GM12874 (cell line): ENCODE measurements at regions not wholly inside any gene's neighbourhood (a gene's known extent, or its start where the extent isn't known, plus 50 kb on each side); places are given as distances from the start of the nearest gene placed in this dataset.

ENCODE experiments used
- TF ChIP-seq, protein P1 (sequence below): IDR thresholded peaks from 2 replicates; pipeline ENCODE4 v1.5.1; 2011; ENCODE audit warnings: low read depth, mild to moderate bottlenecking, control low read depth, low read length, moderate library complexity; ENCODE audit not compliant: insufficient read depth

DNA sequence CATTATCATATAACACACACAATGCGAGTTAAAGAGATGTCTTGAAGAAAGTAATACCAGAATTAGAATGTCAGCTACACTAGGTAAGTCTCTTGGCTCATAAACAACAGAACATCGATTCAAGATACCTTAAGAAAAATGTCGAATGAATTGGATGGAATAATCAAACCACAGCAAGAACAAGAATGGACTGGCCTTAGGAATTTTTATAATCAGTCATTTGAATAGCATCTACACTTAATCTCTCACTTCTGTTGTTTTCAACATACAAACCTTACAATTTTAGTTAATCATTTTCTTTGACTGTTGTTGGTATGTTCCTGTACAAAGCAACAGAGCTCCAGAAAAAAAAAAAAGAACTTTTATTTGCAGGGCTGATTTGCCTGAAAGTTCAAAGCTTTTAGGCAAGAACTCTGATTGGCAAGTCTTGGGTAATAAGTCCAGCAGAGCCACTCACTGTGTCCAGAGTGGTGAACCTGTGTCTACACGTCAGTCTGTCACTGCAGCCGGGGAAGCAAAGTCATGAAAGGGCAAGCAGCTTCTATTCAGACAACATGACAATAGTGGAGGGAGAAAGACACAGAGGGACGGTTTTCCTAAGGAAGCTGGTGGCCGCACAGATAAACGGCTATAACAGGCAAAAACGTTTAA, 1026.1 kb upstream of the MIR17HG start:
- TF ChIP-seq, protein P1, sequence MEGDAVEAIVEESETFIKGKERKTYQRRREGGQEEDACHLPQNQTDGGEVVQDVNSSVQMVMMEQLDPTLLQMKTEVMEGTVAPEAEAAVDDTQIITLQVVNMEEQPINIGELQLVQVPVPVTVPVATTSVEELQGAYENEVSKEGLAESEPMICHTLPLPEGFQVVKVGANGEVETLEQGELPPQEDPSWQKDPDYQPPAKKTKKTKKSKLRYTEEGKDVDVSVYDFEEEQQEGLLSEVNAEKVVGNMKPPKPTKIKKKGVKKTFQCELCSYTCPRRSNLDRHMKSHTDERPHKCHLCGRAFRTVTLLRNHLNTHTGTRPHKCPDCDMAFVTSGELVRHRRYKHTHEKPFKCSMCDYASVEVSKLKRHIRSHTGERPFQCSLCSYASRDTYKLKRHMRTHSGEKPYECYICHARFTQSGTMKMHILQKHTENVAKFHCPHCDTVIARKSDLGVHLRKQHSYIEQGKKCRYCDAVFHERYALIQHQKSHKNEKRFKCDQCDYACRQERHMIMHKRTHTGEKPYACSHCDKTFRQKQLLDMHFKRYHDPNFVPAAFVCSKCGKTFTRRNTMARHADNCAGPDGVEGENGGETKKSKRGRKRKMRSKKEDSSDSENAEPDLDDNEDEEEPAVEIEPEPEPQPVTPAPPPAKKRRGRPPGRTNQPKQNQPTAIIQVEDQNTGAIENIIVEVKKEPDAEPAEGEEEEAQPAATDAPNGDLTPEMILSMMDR: no peak

DNA sequence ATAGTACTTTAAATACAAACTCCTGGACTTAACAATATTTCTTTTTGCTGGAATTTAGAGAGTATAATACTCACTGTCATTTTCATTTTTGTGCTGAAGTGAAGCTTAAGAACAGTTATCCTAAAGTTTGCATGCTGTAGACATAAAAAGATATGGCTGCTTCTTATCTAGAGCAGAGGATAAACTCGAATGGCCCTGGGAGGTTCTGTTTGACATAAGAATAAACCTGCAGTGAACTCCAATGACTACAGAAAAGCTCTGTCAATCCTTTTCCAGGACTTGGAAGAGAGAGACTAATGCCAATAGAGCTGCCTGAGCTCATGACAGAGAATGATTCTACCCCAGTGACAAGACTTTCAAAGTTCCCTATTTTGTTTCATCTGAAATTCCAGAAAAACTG, 1017.8 kb upstream of the MIR17HG start:
- TF ChIP-seq, protein P1: no peak

DNA sequence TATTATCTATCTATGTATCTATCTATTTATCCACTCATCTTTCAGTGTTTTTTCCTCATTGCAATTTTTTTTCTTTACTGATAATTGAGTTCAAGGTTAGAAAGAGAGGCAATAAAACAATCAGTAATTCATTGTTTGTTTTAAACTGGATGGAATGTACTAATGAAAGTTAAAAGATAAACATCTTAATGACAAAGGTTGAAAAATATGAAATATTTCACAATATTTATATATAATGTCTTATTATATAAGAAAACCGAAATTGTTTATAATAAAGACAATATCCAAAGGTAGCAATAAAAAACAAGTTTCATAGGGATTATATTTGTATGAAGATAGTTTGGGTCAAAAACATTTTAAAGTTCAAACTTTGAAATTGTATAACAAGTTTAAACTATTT, 1015.5 kb upstream of the MIR17HG start:
- TF ChIP-seq, protein P1: no peak

DNA sequence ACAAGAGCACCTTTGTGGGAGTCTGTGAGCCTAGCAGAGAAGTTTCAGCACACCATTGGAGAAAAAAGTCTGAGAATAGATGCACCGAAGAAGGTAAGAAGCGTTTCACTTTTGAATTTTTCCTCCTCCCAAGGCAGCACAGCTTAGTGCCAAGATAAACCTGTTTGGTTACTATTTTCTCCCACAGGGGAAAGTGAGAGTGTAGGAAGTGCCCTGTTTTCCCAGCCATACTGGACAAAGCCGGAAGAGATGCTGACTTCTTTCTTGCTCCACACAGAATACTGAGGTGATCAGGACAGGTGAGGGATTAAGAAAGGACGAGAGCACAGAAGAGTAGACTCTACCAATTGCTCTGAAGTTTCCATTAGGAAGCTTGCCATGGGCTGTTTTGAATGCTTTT, 1011.0 kb upstream of the MIR17HG start:
- TF ChIP-seq, protein P1: no peak

DNA sequence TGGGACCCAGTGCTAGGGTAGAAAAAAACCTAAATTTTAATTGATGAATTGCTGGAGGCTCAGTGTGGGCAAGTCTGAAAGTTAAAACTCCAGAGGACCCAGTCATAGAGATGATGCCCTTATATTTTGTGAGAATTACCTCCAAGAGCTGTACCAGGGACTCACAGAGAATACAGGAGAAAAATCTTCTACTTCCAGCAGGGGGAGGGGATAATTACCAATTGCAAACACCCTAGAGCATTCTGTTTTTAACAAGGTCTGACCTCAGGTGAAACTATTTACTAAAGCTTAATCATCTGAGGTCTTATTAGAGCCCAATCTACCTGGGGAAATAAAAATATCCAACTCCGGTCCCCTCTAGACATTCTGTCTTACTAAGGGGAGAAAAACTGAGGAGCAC, 994.7 kb upstream of the MIR17HG start:
- TF ChIP-seq, protein P1: no peak

DNA sequence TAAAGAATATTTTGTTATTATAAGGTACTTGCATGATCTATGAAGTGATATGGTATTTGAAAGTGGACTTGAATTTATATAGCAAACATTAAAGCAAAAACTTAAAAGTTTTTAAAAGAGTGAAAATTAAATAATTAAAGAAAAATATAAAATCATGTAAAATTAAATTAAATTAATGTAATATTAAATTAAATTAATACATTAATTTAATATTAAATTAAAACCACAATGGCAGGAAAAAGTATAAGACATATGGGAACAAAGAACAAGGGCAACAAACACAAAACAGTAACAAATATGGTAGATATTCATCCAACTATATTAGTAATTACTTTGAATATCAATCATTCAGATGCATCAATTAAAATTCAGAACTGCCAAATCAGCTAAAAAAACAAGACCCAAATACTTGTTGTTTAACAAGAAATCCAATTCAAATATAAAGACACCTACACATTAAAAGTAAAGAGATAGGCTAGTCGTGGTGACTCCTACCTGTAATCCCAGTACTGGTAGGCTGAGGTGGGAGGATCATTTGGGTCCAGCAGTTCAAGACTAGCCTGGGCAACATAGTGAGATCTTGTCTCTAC, 992.2 kb upstream of the MIR17HG start:
- TF ChIP-seq, protein P1: no peak

DNA sequence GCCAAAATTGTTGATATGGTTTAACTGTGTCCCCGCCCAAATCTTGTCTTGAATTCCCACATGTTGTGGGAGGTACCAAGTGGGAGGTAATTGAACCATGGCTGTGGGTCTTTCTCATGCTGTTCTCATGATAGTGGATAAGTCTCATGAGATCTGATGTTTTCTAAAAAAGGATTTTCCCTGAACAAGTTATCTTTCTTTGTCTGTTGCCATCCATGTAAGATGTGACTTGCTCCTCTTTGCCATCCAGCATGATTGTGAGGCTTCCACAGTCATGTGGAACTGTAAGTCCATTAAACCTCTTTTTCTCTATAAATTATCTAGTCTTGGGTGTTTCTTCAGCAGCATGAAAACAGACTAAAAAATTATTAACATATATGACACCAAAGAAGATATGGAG, 986.7 kb upstream of the MIR17HG start:
- TF ChIP-seq, protein P1: no peak
